HL-60 (cell line): ENCODE measurements at regions not wholly inside any gene's neighbourhood (a gene's known extent, or its start where the extent isn't known, plus 50 kb on each side); places are given as distances from the start of the nearest gene placed in this dataset.

ENCODE experiments used
- GABPA ChIP-seq: IDR thresholded peaks from 2 replicates; pipeline ENCODE4 v1.6.1; 2012; ENCODE audit warnings: low read depth
- POLR2AphosphoS5 ChIP-seq: IDR thresholded peaks from 2 replicates; pipeline ENCODE4 v1.6.1; 2012; ENCODE audit warnings: low read depth
- SPI1 ChIP-seq: IDR thresholded peaks from 2 replicates; pipeline ENCODE4 v1.6.1; 2012; ENCODE audit warnings: low read depth, mild to moderate bottlenecking, borderline replicate concordance
- TF ChIP-seq, protein P1 (sequence below): IDR thresholded peaks from one replicate; pipeline ENCODE4 v1.5.1; 2011; ENCODE audit warnings: low read length, control low read depth, inconsistent platforms; ENCODE audit not compliant: insufficient read depth
- TF ChIP-seq, protein P2 (sequence below): IDR thresholded peaks from 2 replicates; pipeline ENCODE4 v1.6.1; 2012; ENCODE audit warnings: low read depth; ENCODE audit not compliant: insufficient replicate concordance

DNA sequence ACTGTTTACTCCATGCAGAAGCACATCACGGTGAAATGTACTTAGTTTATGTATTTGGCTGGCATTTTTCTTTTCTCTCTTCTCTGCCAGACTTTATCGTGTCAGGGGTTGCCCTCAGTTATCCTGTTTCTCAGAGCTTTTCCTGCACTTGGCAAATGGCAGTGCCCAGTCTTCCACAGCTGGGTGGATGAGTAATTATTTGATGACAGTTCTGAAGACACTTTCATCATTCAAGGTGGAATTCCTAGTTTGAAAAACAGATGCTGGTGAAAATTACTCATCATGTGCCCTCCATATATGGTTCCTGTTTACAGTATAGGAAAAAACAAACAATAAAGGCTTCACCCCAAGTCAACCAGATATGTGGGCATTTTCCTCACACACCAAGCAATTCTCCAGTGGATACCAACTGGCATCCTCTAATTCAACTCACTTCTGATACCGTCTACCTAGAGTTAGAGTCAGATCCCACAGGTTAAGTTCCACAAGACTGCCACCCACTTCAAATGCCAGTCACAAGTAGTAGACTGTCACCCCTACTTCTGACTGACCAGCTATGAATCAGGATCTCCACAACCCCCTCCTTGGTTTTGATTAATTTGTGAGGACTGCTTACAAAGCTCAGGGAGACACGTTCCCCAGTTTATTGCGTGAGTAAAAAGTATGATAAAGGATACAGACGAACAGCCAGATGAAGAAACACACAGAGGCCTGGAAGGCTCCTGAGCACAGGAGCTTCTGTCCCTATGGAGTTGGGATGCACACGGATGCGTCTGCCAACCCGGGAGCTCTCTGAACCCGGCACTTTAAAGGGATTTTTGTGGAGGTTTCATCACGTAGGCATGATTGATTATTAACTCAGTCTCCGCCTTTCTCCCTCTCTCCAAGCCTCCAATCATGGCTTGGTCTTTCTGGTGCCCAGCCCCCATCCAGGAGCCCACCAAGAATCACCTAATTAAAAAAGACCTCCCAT is 72.9 kb downstream of the CLDN34 start:
- TF ChIP-seq POLR2AphosphoS5 = no peak
- no peak for TF ChIP-seq GABPA
- TF ChIP-seq, protein P1, sequence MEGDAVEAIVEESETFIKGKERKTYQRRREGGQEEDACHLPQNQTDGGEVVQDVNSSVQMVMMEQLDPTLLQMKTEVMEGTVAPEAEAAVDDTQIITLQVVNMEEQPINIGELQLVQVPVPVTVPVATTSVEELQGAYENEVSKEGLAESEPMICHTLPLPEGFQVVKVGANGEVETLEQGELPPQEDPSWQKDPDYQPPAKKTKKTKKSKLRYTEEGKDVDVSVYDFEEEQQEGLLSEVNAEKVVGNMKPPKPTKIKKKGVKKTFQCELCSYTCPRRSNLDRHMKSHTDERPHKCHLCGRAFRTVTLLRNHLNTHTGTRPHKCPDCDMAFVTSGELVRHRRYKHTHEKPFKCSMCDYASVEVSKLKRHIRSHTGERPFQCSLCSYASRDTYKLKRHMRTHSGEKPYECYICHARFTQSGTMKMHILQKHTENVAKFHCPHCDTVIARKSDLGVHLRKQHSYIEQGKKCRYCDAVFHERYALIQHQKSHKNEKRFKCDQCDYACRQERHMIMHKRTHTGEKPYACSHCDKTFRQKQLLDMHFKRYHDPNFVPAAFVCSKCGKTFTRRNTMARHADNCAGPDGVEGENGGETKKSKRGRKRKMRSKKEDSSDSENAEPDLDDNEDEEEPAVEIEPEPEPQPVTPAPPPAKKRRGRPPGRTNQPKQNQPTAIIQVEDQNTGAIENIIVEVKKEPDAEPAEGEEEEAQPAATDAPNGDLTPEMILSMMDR = no peak
- TF ChIP-seq, protein P2, sequence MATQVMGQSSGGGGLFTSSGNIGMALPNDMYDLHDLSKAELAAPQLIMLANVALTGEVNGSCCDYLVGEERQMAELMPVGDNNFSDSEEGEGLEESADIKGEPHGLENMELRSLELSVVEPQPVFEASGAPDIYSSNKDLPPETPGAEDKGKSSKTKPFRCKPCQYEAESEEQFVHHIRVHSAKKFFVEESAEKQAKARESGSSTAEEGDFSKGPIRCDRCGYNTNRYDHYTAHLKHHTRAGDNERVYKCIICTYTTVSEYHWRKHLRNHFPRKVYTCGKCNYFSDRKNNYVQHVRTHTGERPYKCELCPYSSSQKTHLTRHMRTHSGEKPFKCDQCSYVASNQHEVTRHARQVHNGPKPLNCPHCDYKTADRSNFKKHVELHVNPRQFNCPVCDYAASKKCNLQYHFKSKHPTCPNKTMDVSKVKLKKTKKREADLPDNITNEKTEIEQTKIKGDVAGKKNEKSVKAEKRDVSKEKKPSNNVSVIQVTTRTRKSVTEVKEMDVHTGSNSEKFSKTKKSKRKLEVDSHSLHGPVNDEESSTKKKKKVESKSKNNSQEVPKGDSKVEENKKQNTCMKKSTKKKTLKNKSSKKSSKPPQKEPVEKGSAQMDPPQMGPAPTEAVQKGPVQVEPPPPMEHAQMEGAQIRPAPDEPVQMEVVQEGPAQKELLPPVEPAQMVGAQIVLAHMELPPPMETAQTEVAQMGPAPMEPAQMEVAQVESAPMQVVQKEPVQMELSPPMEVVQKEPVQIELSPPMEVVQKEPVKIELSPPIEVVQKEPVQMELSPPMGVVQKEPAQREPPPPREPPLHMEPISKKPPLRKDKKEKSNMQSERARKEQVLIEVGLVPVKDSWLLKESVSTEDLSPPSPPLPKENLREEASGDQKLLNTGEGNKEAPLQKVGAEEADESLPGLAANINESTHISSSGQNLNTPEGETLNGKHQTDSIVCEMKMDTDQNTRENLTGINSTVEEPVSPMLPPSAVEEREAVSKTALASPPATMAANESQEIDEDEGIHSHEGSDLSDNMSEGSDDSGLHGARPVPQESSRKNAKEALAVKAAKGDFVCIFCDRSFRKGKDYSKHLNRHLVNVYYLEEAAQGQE = no peak
- no peak for TF ChIP-seq SPI1
